ENCODE measurements at regions not wholly inside any gene's neighbourhood (a gene's known extent, or its start where the extent isn't known, plus 50 kb on each side); places are given as distances from the start of the nearest gene placed in this dataset.
"Not testable (repeated sequence)": the region's sequence is repeated elsewhere in the genome, so short reads cannot be mapped to it uniquely, and the experiment has no call there.

- not testable (repeated sequence) for TF ChIP-seq POLR2A, TAF1, SPI1, POLR2AphosphoS5, POU2F2 (IDR thresholded peaks at IDR 0.05; ENCODE audit: low read depth, low read length)
Observed at GRCh38 chr1:120621278-120621677, 102.5 kb upstream of the NBPF26 start.
